H9 (cell line): ENCODE measurements at regions not wholly inside any gene's neighbourhood (a gene's known extent, or its start where the extent isn't known, plus 50 kb on each side); places are given as distances from the start of the nearest gene placed in this dataset.

ENCODE experiments used
- DNase-seq: peaks from one replicate; pipeline ENCODE4 v3.0.0-alpha.2; 2017
- H2AFZ ChIP-seq: one replicate; pipeline ENCODE4 v1.6.1; 2013; ENCODE audit warnings: mild to moderate bottlenecking, low read length, control low read depth, moderate library complexity
- H2AK5ac ChIP-seq: 2 replicates; pipeline ENCODE4 v1.6.1; 2013; ENCODE audit warnings: low read length, control low read depth, mixed read lengths; ENCODE audit not compliant: insufficient read length
- H2BK120ac ChIP-seq: one replicate; pipeline ENCODE4 v1.6.1; 2013; ENCODE audit warnings: low read depth, mild to moderate bottlenecking, low read length, control low read depth, inconsistent platforms; ENCODE audit not compliant: poor library complexity, severe bottlenecking
- H2BK12ac ChIP-seq: 2 replicates; pipeline ENCODE4 v1.6.1; 2013; ENCODE audit warnings: low read length, control low read depth, mixed read lengths, low read depth; ENCODE audit not compliant: insufficient read length
- H2BK15ac ChIP-seq: 2 replicates; pipeline ENCODE4 v1.6.1; 2013; ENCODE audit warnings: low read depth, low read length, control low read depth
- H2BK20ac ChIP-seq: one replicate; pipeline ENCODE4 v1.6.1; 2013; ENCODE audit warnings: low read depth, mild to moderate bottlenecking, low read length, control low read depth, inconsistent platforms; ENCODE audit not compliant: poor library complexity, severe bottlenecking
- H2BK5ac ChIP-seq: 2 replicates; pipeline ENCODE4 v1.6.1; 2013; ENCODE audit warnings: low read length, control low read depth, mixed read lengths; ENCODE audit not compliant: insufficient read length
- H3K14ac ChIP-seq: 2 replicates; pipeline ENCODE4 v1.6.1; 2013; ENCODE audit warnings: low read length, control low read depth; ENCODE audit not compliant: insufficient read depth
- H3K18ac ChIP-seq: 2 replicates; pipeline ENCODE4 v1.6.1; 2013; ENCODE audit warnings: low read depth, mild to moderate bottlenecking, mixed read lengths, low read length, control low read depth; ENCODE audit not compliant: insufficient read length
- H3K23ac ChIP-seq: 2 replicates; pipeline ENCODE4 v1.6.1; 2013; ENCODE audit warnings: low read length, control low read depth, mixed read lengths, low read depth; ENCODE audit not compliant: insufficient read length
- H3K23me2 ChIP-seq: 2 replicates; pipeline ENCODE4 v1.6.1; 2013; ENCODE audit warnings: low read depth, mild to moderate bottlenecking, mixed read lengths, low read length, control low read depth; ENCODE audit not compliant: insufficient read length, poor library complexity, severe bottlenecking
- H3K27ac ChIP-seq: 2 replicates; pipeline ENCODE4 v1.5.1; 2013; ENCODE audit warnings: low read length, control low read depth, mixed read lengths, low read depth; ENCODE audit not compliant: insufficient read length
- H3K27me3 ChIP-seq: 2 replicates; pipeline ENCODE4 v1.6.1; 2013; ENCODE audit warnings: low read length, control low read depth, inconsistent platforms; ENCODE audit not compliant: insufficient read depth
- H3K4ac ChIP-seq: 2 replicates; pipeline ENCODE4 v1.6.1; 2013; ENCODE audit warnings: low read depth, mild to moderate bottlenecking, control low read depth, inconsistent platforms, low read length, moderate library complexity
- H3K4me1 ChIP-seq: 2 replicates; pipeline ENCODE4 v1.6.1; 2013; ENCODE audit warnings: low read length, control low read depth, inconsistent platforms; ENCODE audit not compliant: insufficient read depth
- H3K4me2 ChIP-seq: 2 replicates; pipeline ENCODE4 v1.6.1; 2013; ENCODE audit warnings: low read length, control low read depth, mixed read lengths; ENCODE audit not compliant: insufficient read length, insufficient read depth
- H3K56ac ChIP-seq: 2 replicates; pipeline ENCODE4 v1.6.1; 2013; ENCODE audit warnings: low read depth, mild to moderate bottlenecking, mixed read lengths, low read length, control low read depth; ENCODE audit not compliant: insufficient read length
- H3K79me1 ChIP-seq: 2 replicates; pipeline ENCODE4 v1.6.1; 2013; ENCODE audit warnings: low read depth, mild to moderate bottlenecking, moderate library complexity, low read length, control low read depth, inconsistent platforms; ENCODE audit not compliant: insufficient read depth, poor library complexity, severe bottlenecking
- H3K79me2 ChIP-seq: 2 replicates; pipeline ENCODE4 v1.6.1; 2013; ENCODE audit warnings: low read length, control low read depth, inconsistent platforms; ENCODE audit not compliant: insufficient read depth
- H3K9ac ChIP-seq: 2 replicates; pipeline ENCODE4 v1.6.1; 2013; ENCODE audit warnings: low read length, control low read depth, mixed read lengths; ENCODE audit not compliant: insufficient read length; ENCODE audit errors: extremely low read depth
- H3K9me3 ChIP-seq: one replicate; pipeline ENCODE4 v1.6.1; 2013; ENCODE audit warnings: low read depth, low read length, inconsistent platforms; ENCODE audit not compliant: control insufficient read depth
- H3T11ph ChIP-seq: one replicate; pipeline ENCODE4 v1.6.1; 2013; ENCODE audit warnings: mild to moderate bottlenecking, low read length, control low read depth, inconsistent platforms
- H4K20me1 ChIP-seq: one replicate; pipeline ENCODE4 v1.6.1; 2013; ENCODE audit not compliant: control insufficient read depth, insufficient read length, insufficient read depth
- H4K5ac ChIP-seq: 2 replicates; pipeline ENCODE4 v1.6.1; 2013; ENCODE audit warnings: low read depth, mild to moderate bottlenecking, mixed read lengths, low read length, control low read depth; ENCODE audit not compliant: insufficient read length
- H4K8ac ChIP-seq: replicated peaks from 2 replicates; pipeline ENCODE4 v1.6.1; 2013; ENCODE audit warnings: low read length, control low read depth, mixed read lengths, low read depth; ENCODE audit not compliant: insufficient read length
- H4K91ac ChIP-seq: 2 replicates; pipeline ENCODE4 v1.6.1; 2013; ENCODE audit warnings: low read depth, mild to moderate bottlenecking, moderate library complexity, mixed read lengths, low read length, control low read depth; ENCODE audit not compliant: insufficient read length
- H3K27ac Mint-ChIP-seq, 3 experiments: 2 replicates in 2 of 3; 3 replicates in 1 of 3; pipeline ENCODE4 v1.8.0; 2020 to 2021; ENCODE audit warnings: mixed read lengths in 3 of 3, mild to moderate bottlenecking in 1 of 3, moderate library complexity in 1 of 3
- H3K27me3 Mint-ChIP-seq: 2 replicates; pipeline ENCODE4 v1.8.0; 2021; ENCODE audit warnings: low read depth, mild to moderate bottlenecking, moderate library complexity, mixed read lengths
- H3K36me3 Mint-ChIP-seq, 3 experiments: 2 replicates in 2 of 3; 3 replicates in 1 of 3; pipeline ENCODE4 v1.8.0; 2020 to 2021; ENCODE audit warnings: low read depth in 3 of 3, mixed read lengths in 3 of 3; ENCODE audit not compliant: insufficient read depth in 1 of 3
- H3K4me1 Mint-ChIP-seq, 2 experiments: 2 replicates each; pipeline ENCODE4 v1.8.0; 2020; ENCODE audit warnings: mixed read lengths in 2 of 2
- H3K4me3 Mint-ChIP-seq, 2 experiments: 2 replicates in 1 of 2; 3 replicates in 1 of 2; pipeline ENCODE4 v1.8.0; 2020 to 2021; ENCODE audit warnings: mild to moderate bottlenecking in 2 of 2, mixed read lengths in 2 of 2, moderate library complexity in 1 of 2
- H3K9me3 Mint-ChIP-seq, 2 experiments: 2 replicates in 1 of 2; 3 replicates in 1 of 2; pipeline ENCODE4 v1.8.0; 2020; ENCODE audit warnings: mild to moderate bottlenecking in 2 of 2, mixed read lengths in 2 of 2, moderate library complexity in 1 of 2
- WGBS: extraction: QIAGEN DNeasy Blood & Tissue Kit; methylation state at CpG from one replicate; pipeline ENCODE4 v1.1.7; 2013; ENCODE audit warnings: missing lambda C conversion rate, low lambda C conversion rate, mixed read lengths; ENCODE audit not compliant: insufficient read length; ENCODE audit errors: extremely low coverage; 5-methylcytosine and 5-hydroxymethylcytosine counted together
- TF ChIP-seq, protein P1 (sequence below): fragments of 200-600 bp; sonication (generic); conservative IDR thresholded peaks from 3 replicates; pipeline ENCODE4 v1.8.0; 2021; ENCODE audit warnings: antibody characterized with exemption, mild to moderate bottlenecking

DNA sequence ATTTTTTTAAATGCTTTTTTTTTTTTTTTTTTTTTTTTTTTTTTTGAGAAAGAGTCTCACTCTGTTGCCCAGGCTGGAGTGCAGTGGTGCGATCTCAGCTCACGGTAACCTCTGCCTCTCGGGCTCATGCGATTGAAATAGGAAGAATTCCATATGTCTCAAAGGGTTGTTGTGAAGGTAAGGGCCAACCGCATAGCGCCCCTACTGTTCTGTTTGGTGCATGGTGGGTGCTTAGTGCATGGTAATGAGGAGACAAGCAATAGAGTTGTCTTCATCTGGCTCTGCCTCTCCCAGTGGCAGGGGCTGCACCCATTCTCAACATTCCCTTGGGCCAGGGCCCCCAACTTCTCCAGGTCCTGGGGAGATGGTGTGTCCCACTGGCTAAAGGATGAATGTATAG is 68.7 kb downstream of the RASL11A start:
- Histone ChIP-seq H3K4ac (no peak overlapping the region), H4K5ac (no peak overlapping the region), H3K79me2 (no peaks in the 10 kb centered on the region), H3K23ac (no peak overlapping the region), H2BK20ac (no peak overlapping the region), H3K14ac (no peak overlapping the region), H3K4me2 (no peak overlapping the region), H3K27ac (no peak overlapping the region), H3K79me1 (no peaks in the 10 kb centered on the region), H4K8ac (no peak overlapping the region), H3K27me3 (no peaks in the 10 kb centered on the region), H2BK5ac (no peak overlapping the region), H2BK120ac (no peak overlapping the region), H3T11ph (no peak overlapping the region), H2BK12ac (no peak overlapping the region), H2BK15ac (no peak overlapping the region), H2AFZ (no peak overlapping the region), H4K91ac (no peak overlapping the region), H3K18ac (no peak overlapping the region), H3K23me2 (no peaks in the 10 kb centered on the region), H3K4me1 (no peaks in the 10 kb centered on the region; the same call in 1 of the 2 replicates), H2AK5ac (no peak overlapping the region), H3K9ac (no peak overlapping the region), H3K9me3 (no peaks in the 10 kb centered on the region), H4K20me1 (no peaks in the 10 kb centered on the region), H3K56ac (no peak overlapping the region)
- H3K4me1 Mint-ChIP-seq, result peaks cover 50 to 51% of the 10 kb centered on the region in 2 experiments
- H3K4me3 Mint-ChIP-seq, result 0 out of 5 replicates have a peak overlapping the region, but pooled peaks of 1 of the 2 experiments have one; percentile 32
- no peak overlapping the region for H3K27ac Mint-ChIP-seq
- H3K27me3 Mint-ChIP-seq, result peaks cover 3% of the 10 kb centered on the region; the same call in 1 of the 2 replicates
- DNase-seq, result peak; percentile 86
- no CpG with 5 or more reads among the region's 6 CpGs for WGBS
- TF ChIP-seq, protein P1, sequence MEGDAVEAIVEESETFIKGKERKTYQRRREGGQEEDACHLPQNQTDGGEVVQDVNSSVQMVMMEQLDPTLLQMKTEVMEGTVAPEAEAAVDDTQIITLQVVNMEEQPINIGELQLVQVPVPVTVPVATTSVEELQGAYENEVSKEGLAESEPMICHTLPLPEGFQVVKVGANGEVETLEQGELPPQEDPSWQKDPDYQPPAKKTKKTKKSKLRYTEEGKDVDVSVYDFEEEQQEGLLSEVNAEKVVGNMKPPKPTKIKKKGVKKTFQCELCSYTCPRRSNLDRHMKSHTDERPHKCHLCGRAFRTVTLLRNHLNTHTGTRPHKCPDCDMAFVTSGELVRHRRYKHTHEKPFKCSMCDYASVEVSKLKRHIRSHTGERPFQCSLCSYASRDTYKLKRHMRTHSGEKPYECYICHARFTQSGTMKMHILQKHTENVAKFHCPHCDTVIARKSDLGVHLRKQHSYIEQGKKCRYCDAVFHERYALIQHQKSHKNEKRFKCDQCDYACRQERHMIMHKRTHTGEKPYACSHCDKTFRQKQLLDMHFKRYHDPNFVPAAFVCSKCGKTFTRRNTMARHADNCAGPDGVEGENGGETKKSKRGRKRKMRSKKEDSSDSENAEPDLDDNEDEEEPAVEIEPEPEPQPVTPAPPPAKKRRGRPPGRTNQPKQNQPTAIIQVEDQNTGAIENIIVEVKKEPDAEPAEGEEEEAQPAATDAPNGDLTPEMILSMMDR, result peak; percentile 64
- H3K9me3 Mint-ChIP-seq, result no peaks in the 10 kb centered on the region
- no peaks in the 10 kb centered on the region; a peak in 1 of 7 replicates for H3K36me3 Mint-ChIP-seq
